Stimulated activated CD4-positive, alpha-beta T cell treated with anti-CD3 and anti-CD28 coated beads, Interleukin-1b, Interleukin-23, amount 100 ng/mL, for 48 hours (primary cell): ENCODE measurements at regions not wholly inside any gene's neighbourhood (a gene's known extent, or its start where the extent isn't known, plus 50 kb on each side); places are given as distances from the start of the nearest gene placed in this dataset.
A peak's percentile ranks its signal among the peaks of the same experiment; 100 is the strongest.

Experiments
- DNase-seq: peaks from one replicate; pipeline ENCODE4 v3.0.0-alpha.2; 2020

DNA sequence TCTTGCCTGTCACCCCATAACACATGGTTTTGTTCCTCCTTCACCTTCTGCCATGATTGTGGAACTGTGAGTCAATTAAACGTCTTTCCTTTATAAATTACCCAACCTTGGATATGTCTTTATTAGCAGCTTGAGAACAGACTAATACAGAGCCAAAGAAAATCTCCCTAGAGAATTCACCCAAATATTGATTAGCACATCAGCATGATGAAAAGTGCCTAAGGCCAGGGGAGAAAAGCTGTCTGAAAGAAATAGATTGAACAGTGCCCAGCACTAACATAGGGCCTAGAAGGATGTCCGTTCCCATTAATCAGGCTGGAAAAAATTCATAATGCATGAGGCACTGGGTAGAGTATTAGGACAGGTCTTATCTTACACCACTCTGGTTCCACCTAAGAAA lies 111.9 kb upstream of the CALN1 start:
- no peak for DNase-seq

DNA sequence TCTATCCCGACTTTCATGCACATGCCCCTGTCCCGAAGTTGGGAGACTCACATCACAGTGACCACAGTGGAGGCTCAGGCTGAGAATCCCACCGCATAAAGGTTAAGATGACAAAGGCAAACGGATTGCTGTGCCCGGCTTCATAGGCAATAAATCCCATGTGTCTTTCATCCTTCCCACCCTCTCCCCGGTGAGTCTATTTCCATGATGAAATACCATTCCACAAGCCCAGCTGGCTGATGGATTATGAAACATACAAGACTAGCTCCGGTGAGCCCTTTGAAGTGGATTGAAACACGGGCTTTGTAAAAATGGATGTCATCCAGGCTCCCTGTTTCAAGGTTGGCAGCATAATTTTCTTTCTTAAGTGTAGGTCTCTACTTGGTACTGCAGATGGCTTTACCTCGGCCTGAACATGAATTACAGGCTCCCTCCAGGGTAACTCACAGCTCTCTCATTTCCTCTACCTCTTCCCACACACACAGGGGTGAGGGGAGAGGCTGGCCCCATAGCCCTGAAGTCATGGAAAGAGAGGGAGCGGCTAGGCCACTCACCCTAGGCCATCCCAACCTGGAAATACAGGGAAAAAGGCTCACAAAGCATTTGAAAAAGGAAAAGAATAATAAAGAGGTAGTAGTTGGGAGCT lies 92.0 kb upstream of the CALN1 start:
- DNase-seq, result no peak

DNA sequence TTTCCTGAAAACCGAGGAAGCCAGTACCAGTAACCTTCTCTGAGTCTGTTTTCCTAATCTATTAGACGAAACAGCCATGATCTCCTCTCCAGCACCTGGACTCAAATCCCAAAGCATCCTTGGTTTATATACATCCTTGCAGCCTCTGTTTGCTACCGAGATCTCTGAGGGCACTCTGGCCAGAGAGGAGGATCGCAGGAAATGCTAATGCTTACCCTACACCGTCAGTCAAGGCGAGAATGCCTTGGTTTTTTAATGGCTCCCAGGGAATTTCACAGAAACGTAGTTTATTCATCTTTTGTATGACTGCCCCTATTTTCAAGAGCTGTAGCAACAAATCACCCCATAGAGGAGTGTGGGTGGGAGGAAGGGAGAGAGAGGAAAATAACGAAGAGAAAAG lies 91.5 kb upstream of the CALN1 start:
- DNase-seq, result no peak

DNA sequence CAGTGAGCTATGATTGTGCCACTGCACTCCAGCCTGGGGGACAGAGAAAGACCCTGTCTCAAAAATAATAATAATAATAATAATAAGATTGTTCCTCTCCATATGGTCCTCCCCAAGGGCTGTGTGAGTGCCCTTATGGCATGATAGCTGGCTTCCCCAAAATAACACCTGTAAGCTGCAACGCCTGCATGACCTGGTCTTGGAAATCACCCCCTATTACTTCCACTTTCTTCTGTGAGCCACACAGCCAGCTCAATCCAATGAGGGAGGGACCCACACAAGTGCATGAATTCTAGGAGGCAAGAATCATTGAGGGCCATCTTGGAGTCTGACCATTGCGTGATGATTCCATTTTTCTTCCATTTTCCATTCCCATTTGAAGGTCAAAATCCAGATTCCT lies 82.7 kb upstream of the CALN1 start:
- DNase-seq, result no peak

DNA sequence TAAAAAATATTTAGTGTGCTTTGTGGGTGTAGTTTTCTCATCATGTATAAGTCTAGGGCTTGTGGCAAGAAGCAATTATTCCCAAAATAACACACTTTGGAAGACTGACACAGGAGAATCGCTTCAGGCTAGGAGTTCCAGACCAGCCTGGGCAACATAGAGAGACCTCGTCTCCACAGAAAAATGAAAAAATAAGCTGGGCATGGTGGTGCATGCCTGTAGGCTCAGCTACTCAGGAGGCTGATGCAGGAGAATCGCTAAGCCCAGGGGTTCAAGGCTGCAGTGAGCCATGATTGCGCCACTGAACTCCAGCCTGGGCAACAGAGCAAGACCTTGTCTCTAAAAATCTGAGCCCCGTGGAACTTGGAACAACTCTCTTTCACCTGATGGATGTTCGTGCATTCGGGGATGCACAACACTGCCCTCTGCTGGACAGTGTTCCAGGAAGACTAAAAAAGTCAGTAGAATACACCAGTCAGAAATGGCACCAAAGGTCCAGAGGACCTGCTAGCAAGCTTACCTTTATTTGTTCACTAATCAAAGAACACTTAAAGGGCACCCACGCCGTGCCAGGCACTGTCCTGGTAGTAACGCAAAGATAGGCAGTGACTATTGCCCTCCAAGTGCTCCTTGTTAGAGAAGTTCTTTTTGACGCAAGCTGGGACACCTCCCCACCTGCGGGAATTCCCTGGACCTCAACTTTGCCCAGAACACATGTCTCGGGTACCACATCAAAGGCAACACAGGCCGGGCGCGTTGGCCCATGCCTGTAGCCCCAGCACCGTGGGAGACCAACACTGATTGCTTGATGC lies 81.9 kb upstream of the CALN1 start:
- DNase-seq, result peak; percentile 40

DNA sequence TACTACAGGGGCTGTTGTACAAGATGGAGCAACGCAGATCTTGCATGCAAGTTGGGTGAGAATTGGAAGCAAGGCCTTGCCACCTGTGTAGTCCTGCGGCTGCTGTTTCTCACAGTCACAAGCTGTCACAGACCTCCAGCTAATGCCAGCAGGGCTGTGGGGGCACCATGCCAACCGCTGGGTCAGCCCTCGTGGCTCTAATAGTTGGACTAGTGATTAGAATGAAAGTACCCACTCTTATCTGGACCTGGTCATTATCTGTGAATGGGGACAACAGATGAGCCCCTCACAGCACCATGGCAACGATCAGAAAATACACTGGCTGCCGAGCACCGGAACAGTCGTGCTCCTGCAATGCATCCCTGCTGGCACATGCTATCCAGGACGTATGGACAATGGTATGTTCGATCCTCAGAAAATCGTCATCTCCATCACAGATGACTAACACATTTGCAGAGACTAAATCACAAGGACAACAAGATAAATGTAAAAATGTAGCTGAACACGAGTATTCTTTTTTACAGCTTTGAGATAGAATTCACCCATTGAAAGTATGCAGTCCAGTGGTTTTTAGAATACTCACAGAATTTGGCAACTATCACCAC lies 80.4 kb upstream of the CALN1 start:
- no peak for DNase-seq

DNA sequence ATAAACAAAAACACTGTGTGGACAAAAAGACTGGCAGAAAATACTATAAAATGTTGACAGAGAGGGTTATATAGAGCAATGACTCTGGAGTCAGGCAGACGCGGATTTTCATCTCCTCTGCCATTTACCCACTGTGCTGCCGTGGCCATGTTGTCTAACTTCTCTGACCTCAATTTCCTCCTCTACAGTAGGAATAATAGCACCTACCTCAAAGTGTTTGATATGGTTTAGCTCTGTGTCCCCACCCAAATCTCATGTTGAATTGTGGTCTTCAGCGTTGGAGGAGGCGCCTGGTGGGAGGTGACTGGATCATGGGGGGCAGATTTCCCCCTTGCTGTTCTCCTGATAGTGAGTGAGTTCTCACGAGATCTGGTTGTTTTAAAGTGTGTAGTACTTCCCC lies 78.2 kb upstream of the CALN1 start:
- no peak for DNase-seq

DNA sequence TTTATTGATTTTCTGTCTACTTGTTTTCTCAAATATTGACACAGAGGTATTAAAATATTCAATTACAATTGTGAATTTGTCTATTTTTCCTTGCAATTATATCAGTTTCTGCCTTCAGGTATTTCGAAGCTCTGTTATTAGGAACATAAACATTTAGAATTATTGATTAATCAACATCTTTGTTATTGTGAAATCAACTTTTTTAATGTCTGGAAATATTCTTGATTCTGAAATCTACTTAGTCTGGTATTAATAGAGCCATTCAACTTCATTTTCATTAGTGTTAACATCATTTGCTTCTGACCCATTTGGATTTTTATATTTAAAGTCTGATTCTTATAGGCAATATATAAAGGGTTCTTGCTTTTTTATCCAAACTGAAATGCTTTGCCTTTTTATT lies 69.8 kb upstream of the CALN1 start:
- DNase-seq, result no peak

DNA sequence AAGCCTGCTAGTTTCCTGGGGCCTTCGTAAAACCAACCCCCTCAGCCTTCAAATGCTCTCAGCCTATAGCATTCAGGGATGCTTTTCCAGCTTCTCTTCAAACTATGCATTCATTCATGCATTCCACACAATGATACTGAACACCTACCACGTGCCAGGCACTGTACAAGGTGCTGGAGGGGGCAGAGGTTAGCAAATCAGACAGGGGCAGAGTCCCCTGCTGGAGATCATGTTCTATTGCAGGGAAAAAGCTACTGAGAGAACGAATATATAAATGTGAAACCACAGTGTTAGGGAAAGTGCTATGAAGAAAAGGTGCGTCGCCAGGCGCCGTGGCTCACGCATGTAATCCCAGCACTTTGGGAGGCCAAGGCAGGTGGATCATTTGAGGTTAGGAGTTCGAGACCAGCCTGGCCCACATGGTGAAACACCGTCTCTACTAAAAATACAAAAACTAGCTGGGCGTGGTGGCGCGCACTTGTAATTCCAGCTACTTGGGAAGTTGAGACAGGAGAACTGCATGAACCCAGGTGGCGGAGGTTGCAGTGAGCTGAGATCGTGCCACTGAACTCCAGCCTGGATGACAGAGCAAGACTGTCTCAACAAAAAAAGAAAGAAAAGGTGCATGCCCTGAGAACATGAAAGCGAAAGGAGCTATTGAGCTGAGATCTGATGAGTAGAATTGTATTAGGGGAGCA lies 64.6 kb upstream of the CALN1 start:
- no peak for DNase-seq

DNA sequence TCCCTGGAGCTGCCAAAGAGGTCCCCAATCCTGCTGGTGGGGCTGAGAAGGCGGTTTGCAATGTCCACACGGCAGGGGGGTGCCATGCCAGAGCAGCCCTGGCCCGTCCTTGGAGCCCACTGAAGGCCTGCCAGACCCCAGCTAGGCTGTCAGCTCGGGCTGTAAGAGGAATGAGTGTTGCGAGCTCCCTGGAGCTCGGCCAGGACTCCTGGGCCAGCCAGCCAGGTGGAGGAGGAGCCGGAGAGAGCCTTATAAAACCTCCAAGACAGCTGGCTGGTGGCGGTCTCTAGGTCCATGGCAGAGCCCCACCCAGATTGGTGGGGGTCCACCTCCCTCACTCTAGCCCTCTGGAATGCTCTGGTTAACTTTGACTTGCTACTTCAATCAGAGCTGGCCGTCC lies 55.1 kb upstream of the CALN1 start:
- no peak for DNase-seq

DNA sequence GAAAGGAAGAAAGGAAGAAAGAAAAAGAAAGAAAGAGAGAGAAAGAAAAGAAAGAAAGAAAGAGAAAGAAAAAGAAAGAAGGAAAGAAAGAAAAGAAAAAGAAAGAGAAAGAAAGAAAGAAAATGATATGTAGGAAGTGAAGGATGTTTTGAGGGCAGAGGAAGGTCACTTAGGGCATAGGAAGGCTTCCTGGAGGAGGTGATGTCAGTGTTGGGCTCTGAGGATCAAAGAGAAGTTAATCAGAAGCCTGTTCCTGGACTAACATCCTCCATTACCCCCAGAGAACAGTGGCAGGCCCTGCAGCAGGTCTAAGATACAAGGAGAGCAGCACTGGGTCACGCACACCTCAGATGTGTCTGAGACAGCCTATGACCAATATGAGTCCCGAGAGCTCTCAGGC lies 54.7 kb upstream of the CALN1 start:
- no peak for DNase-seq

DNA sequence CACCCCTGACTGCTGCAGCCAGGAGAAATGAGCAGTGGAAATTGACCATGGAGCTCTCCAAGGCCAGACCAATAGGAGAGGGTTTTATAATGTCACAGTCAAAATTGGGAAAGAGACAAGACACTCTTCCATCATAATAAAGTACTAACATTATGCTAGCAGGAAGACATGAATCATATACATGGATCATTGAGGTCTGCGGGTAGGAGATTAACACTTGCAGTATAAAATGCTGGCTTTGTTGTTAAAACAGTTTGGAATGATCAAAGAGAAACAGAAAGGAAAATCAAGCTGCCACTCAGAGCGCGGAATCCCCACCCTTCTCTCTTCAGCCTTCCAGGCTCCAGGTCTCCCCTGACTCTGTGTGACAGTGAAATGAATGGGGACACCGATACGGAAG lies 53.4 kb upstream of the CALN1 start:
- DNase-seq, result no peak

DNA sequence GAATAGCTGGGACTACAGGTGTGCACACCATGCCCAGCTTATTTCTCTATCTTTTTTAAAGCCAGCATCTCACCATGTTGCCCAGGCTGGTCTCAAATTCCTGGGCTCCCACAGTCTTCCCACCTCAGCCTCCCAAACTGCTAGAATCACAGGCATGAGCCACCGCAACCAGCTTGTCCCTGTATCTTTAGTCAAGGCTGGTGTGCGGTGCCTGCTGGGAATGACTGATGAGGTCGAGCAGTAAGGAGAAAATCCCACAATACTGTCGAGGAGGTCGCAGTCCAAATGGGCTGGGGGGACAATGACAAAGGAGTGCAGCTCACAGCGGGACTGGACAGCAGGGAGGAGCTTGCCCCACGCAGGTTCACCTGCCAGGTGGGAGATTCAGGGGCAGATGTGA lies 50.2 kb upstream of the CALN1 start:
- no peak for DNase-seq
